ENCODE measurements at regions not wholly inside any gene's neighbourhood (a gene's known extent, or its start where the extent isn't known, plus 50 kb on each side); places are given as distances from the start of the nearest gene placed in this dataset.

GRCh38 chr3:66723231-66723630 is 222.4 kb upstream of the LRIG1 start:
- no peak for TF ChIP-seq CTCF (IDR thresholded peaks at IDR 0.05; ENCODE audit: extremely low read depth, low read depth, low read length)

GRCh38 chr3:66729687-66730393 is 229.0 kb upstream of the LRIG1 start:
- H3K36me3 ChIP-seq (ENCODE audit: insufficient read depth, low read length), result no peaks in the 10 kb centered on the region
- TF ChIP-seq CTCF (IDR thresholded peaks at IDR 0.05; ENCODE audit: extremely low read depth, low read depth, low read length), result no peak
- DNase-seq (ENCODE audit: insufficient read length, low spot score, missing footprints), result no peak
- H3K27me3 ChIP-seq (ENCODE audit: insufficient read depth, low read length), result no peaks in the 10 kb centered on the region
- H3K79me2 ChIP-seq (ENCODE audit: insufficient read depth, low read length), result no peaks in the 10 kb centered on the region
- H3K4me1 ChIP-seq (ENCODE audit: insufficient read depth, low read length), result no peaks in the 10 kb centered on the region
- H3K9me3 ChIP-seq (ENCODE audit: low read depth, low read length), result no peaks in the 10 kb centered on the region
- no peak overlapping the region for H3K27ac ChIP-seq (ENCODE audit: low read depth, low read length)
- no peak overlapping the region for H3K4me3 ChIP-seq (ENCODE audit: insufficient read depth, low read length)
- no peak overlapping the region for H3K4me2 ChIP-seq (ENCODE audit: insufficient read depth, low read length)
- no peak overlapping the region for H2AFZ ChIP-seq (ENCODE audit: low read length)
- H4K20me1 ChIP-seq (ENCODE audit: insufficient read depth, low read length), result no peaks in the 10 kb centered on the region

More at GRCh38 chr3:66723231-66723630, 222.4 kb upstream of the LRIG1 start:
- no peak for DNase-seq (ENCODE audit: insufficient read length, low spot score, missing footprints)
- H3K27me3 ChIP-seq (ENCODE audit: insufficient read depth, low read length), result no peaks in the 10 kb centered on the region
- no peaks in the 10 kb centered on the region for H3K9me3 ChIP-seq (ENCODE audit: low read depth, low read length)
- H4K20me1 ChIP-seq (ENCODE audit: insufficient read depth, low read length), result no peaks in the 10 kb centered on the region
- no peak overlapping the region for H3K4me2 ChIP-seq (ENCODE audit: insufficient read depth, low read length)
- no peak overlapping the region for H3K27ac ChIP-seq (ENCODE audit: low read depth, low read length)
- H3K4me3 ChIP-seq (ENCODE audit: insufficient read depth, low read length), result no peak overlapping the region
- no peaks in the 10 kb centered on the region for H3K79me2 ChIP-seq (ENCODE audit: insufficient read depth, low read length)
- no peak overlapping the region for H2AFZ ChIP-seq (ENCODE audit: low read length)
- no peaks in the 10 kb centered on the region for H3K36me3 ChIP-seq (ENCODE audit: insufficient read depth, low read length)
- no peaks in the 10 kb centered on the region for H3K4me1 ChIP-seq (ENCODE audit: insufficient read depth, low read length)

DNA sequence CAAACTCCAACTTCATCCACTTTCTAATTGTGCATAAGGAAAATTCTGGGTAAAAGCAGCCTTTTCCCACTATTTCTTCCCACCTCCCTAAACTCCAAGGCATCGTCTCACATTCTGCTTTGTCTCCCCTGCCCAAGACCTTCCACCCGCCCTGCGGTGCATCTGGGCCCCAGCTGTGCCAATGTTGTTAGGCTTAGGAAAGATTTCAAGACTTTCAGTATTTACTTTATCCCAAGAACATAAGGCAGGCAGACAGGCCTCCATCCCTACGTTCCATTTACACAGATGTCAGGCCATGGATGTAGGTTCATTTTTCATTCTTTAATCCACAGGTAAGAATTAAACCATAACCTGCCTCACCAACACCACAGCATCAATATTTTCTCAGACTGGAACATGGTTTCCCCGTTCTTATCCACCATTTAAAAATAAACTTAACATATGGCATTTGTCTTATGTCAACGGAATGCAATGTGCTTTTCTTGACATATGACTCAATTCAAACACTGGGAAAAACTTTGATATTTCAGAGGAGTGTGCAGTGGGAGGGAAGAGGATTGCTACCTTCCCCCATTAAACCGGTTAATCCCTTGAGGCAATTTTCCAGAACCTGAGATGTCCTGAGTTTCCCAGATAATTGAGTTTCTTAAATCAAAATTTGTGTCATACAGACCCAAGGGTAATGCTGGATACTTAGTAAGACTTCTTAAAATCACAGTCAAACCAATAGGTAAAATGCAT is 238.0 kb upstream of the LRIG1 start:
- no peak overlapping the region for H3K27ac ChIP-seq (ENCODE audit: low read depth, low read length)
- no peaks in the 10 kb centered on the region for H3K27me3 ChIP-seq (ENCODE audit: insufficient read depth, low read length)
- no peaks in the 10 kb centered on the region for H3K36me3 ChIP-seq (ENCODE audit: insufficient read depth, low read length)
- H3K9me3 ChIP-seq (ENCODE audit: low read depth, low read length), result no peaks in the 10 kb centered on the region
- no peak overlapping the region for H3K4me3 ChIP-seq (ENCODE audit: insufficient read depth, low read length)
- H3K79me2 ChIP-seq (ENCODE audit: insufficient read depth, low read length), result no peaks in the 10 kb centered on the region
- no peak overlapping the region for H3K4me2 ChIP-seq (ENCODE audit: insufficient read depth, low read length)
- H2AFZ ChIP-seq (ENCODE audit: low read length), result no peak overlapping the region
- no peak for DNase-seq (ENCODE audit: insufficient read length, low spot score, missing footprints)
- H3K4me1 ChIP-seq (ENCODE audit: insufficient read depth, low read length), result no peaks in the 10 kb centered on the region
- no peaks in the 10 kb centered on the region for H4K20me1 ChIP-seq (ENCODE audit: insufficient read depth, low read length)
- no peak for TF ChIP-seq CTCF (IDR thresholded peaks at IDR 0.05; ENCODE audit: extremely low read depth, low read depth, low read length)

DNA sequence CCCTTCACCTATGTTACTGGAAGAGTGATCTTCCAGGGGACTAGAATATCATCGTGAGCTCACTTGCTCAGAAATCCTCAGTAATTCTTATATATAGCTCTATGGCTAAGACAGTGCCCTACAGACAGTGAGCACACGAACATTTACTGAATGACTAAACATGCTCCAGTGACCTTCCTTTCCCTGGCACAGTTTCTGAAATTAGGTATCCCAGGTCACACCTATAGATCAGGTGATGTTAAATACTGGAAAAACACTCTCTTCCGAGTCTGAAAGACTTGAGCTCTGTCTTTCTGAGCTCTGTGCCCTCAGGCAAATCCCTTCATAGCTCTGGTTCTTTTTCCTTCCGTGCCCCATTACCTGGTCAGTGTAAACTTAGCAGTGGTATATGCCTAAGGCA is 239.4 kb upstream of the LRIG1 start:
- TF ChIP-seq CTCF (IDR thresholded peaks at IDR 0.05; ENCODE audit: extremely low read depth, low read depth, low read length), result no peak
- H3K9me3 ChIP-seq (ENCODE audit: low read depth, low read length), result no peaks in the 10 kb centered on the region
- H3K27me3 ChIP-seq (ENCODE audit: insufficient read depth, low read length), result no peaks in the 10 kb centered on the region
- H3K4me1 ChIP-seq (ENCODE audit: insufficient read depth, low read length), result no peaks in the 10 kb centered on the region
- no peak overlapping the region for H2AFZ ChIP-seq (ENCODE audit: low read length)
- no peak overlapping the region for H3K27ac ChIP-seq (ENCODE audit: low read depth, low read length)
- H3K79me2 ChIP-seq (ENCODE audit: insufficient read depth, low read length), result no peaks in the 10 kb centered on the region
- no peaks in the 10 kb centered on the region for H4K20me1 ChIP-seq (ENCODE audit: insufficient read depth, low read length)
- no peak overlapping the region for H3K4me2 ChIP-seq (ENCODE audit: insufficient read depth, low read length)
- no peaks in the 10 kb centered on the region for H3K36me3 ChIP-seq (ENCODE audit: insufficient read depth, low read length)
- DNase-seq (ENCODE audit: insufficient read length, low spot score, missing footprints), result no peak
- no peak overlapping the region for H3K4me3 ChIP-seq (ENCODE audit: insufficient read depth, low read length)
